8988T (cell line): ENCODE measurements at regions not wholly inside any gene's neighbourhood (a gene's known extent, or its start where the extent isn't known, plus 50 kb on each side); places are given as distances from the start of the nearest gene placed in this dataset.

Experiments used
- DNase-seq: peaks from one replicate; pipeline ENCODE4 v3.0.0; 2011

- DNase-seq, result peak; percentile 38
Measured at GRCh38 chr6:3522561-3523260, 65.9 kb upstream of the SLC22A23 start.

GRCh38 chr6:3520281-3521230, 63.7 kb upstream of the SLC22A23 start:
- no peak for DNase-seq

- no peak for DNase-seq
Measured at GRCh38 chr6:3518356-3519190, 61.7 kb upstream of the SLC22A23 start.

- DNase-seq, result no peak
Measured at GRCh38 chr6:3517350-3517749, 60.5 kb upstream of the SLC22A23 start.

GRCh38 chr6:3516092-3516491, 59.2 kb upstream of the SLC22A23 start:
- no peak for DNase-seq

GRCh38 chr6:3515669-3516068, 58.8 kb upstream of the SLC22A23 start:
- DNase-seq, result no peak

GRCh38 chr6:3513416-3513815, 56.6 kb upstream of the SLC22A23 start:
- DNase-seq, result no peak

GRCh38 chr6:3512832-3513231, 56.0 kb upstream of the SLC22A23 start:
- no peak for DNase-seq

- DNase-seq, result no peak
Measured at GRCh38 chr6:3510617-3511016, 53.8 kb upstream of the SLC22A23 start.

GRCh38 chr6:3510178-3510577, 53.3 kb upstream of the SLC22A23 start:
- no peak for DNase-seq

GRCh38 chr6:3509336-3509735, 52.5 kb upstream of the SLC22A23 start:
- DNase-seq, result no peak

GRCh38 chr6:3506751-3507383, 50.0 kb upstream of the SLC22A23 start:
- DNase-seq, result no peak
